Testis (tissue), 2 donors: ENCODE measurements at regions not wholly inside any gene's neighbourhood (a gene's known extent, or its start where the extent isn't known, plus 50 kb on each side); places are given as distances from the start of the nearest gene placed in this dataset.
"Not testable (repeated sequence)": the region's sequence is repeated elsewhere in the genome, so short reads cannot be mapped to it uniquely, and the experiment has no call there.

Source experiments
- DNase-seq: peaks from one replicate; pipeline ENCODE4 v3.0.0-alpha.2; 2019
- H3K27ac ChIP-seq, 2 donors: fragments of 200-600 bp; sonication (generic); one replicate each; pipeline ENCODE4 v1.5.1; 2019
- H3K27me3 ChIP-seq: fragments of 200-600 bp; sonication (generic); one replicate; pipeline ENCODE4 v1.5.1; 2019
- H3K36me3 ChIP-seq: fragments of 200-600 bp; sonication (generic); one replicate; pipeline ENCODE4 v1.5.1; 2017; ENCODE audit warnings: low read depth; ENCODE audit errors: missing control alignments
- H3K4me1 ChIP-seq: fragments of 200-600 bp; sonication (generic); one replicate; pipeline ENCODE4 v1.5.1; 2019
- H3K4me3 ChIP-seq, 2 donors: fragments of 200-600 bp; sonication (generic); one replicate each; pipeline ENCODE4 v1.5.1; 2017 to 2019
- H3K9me3 ChIP-seq: fragments of 200-600 bp; sonication (generic); one replicate; pipeline ENCODE4 v1.5.1; 2017
- POLR2A ChIP-seq: fragments of 450-650 bp; IDR thresholded peaks from one replicate; pipeline ENCODE4 v1.6.1; 2017; ENCODE audit warnings: antibody characterized with exemption, mild to moderate bottlenecking, moderate library complexity
- WGBS, 2 donors: methylation state at CpG; one replicate each; pipeline ENCODE4 v1.1.5; 2018; 5-methylcytosine and 5-hydroxymethylcytosine counted together
- intact Hi-C: fragments of 100-400 bp; cut with DNase I; formaldehyde crosslinking; loops from one replicate; pipeline ENCODE4 v1.15.1; 2023; ENCODE audit warnings: low total_unique reads
- TF ChIP-seq, protein P1 (sequence below), 3 experiments: fragments of 450-650 bp in 2 of 3; fragments of 200-600 bp in 1 of 3; sonication (generic) in 1 of 3; IDR thresholded peaks; one replicate each; pipeline ENCODE4 v1.5.1; 2016 to 2019; ENCODE audit warnings: antibody characterized with exemption in 3 of 3, mild to moderate bottlenecking in 2 of 3, moderate library complexity in 1 of 3

DNA sequence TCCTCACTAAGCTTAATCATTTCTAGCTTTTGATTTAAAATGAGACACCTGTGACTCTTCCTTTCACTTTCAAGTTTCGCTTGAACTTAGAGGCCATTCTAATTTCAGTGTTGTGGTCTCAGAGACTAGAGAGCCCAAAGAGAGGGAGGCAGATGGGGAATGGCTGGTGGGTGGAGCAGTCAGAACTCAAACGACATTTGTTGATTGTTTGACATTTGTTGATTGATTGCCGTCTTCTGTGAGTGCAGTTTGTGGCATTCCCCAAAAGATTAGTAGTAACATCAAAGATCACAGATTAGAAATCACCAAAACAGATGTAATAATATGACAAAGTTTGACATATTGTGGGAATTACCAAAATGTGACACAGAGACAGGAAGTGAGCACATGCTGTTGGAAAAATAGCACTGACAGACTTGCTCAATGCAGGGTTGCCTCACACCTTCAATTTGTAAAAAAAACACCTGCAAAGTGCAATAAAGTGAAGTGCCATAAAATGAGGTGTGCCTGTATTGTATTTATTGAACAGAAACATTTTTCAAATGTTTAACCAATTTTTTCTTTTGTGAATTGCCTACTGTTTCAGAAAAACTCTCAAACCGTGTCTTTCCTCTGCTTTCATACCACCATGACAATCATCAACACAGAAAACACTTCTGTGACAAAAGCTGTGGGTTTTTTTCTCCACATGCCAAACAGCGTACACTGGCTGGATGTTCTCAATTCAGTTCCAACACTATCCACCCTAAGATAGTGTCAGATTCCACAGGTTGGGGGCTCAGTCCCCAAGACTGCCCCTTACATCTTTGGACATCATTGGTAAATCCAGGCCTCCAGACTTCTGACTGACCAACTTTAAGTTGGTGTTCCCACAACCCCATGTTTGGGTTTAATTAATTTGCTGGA lies 376.3 kb upstream of the RGS6 start:
- WGBS, 2 donors = 82 to 84% methylated on average over 5 of the region's 5 CpGs
- intact Hi-C loops = no loop called here
- TF ChIP-seq POLR2A = no peak
- TF ChIP-seq, protein P1, sequence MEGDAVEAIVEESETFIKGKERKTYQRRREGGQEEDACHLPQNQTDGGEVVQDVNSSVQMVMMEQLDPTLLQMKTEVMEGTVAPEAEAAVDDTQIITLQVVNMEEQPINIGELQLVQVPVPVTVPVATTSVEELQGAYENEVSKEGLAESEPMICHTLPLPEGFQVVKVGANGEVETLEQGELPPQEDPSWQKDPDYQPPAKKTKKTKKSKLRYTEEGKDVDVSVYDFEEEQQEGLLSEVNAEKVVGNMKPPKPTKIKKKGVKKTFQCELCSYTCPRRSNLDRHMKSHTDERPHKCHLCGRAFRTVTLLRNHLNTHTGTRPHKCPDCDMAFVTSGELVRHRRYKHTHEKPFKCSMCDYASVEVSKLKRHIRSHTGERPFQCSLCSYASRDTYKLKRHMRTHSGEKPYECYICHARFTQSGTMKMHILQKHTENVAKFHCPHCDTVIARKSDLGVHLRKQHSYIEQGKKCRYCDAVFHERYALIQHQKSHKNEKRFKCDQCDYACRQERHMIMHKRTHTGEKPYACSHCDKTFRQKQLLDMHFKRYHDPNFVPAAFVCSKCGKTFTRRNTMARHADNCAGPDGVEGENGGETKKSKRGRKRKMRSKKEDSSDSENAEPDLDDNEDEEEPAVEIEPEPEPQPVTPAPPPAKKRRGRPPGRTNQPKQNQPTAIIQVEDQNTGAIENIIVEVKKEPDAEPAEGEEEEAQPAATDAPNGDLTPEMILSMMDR (IDR thresholded peaks at IDR 0.05) = no peak
- H3K27ac ChIP-seq = no peak overlapping the region
- H3K36me3 ChIP-seq = no peaks in the 10 kb centered on the region
- DNase-seq = no peak
- no peak overlapping the region for H3K4me3 ChIP-seq
- H3K4me1 ChIP-seq = no peaks in the 10 kb centered on the region
- H3K9me3 ChIP-seq = no peaks in the 10 kb centered on the region
- no peaks in the 10 kb centered on the region for H3K27me3 ChIP-seq

DNA sequence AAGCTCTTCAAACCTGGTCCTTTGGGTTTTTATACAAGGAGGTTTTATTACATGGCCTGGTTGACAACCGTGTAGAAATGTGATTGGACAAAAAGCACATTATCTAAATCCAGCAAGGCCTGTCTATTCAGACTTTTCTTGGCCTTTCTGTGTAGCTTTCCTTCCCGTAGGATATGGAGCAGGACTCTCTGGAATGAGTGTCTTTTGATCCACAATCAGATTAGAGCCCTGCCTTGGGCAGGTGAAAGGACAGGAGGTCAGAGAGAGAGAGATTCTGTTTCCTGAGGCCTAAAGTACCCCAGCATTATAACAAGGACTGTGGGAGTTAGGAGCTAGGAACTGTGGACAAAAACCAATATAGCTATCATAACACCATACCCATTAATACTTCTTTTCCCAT lies 375.5 kb upstream of the RGS6 start:
- H3K9me3 ChIP-seq = no peaks in the 10 kb centered on the region
- no peak overlapping the region for H3K27ac ChIP-seq
- H3K36me3 ChIP-seq = no peaks in the 10 kb centered on the region
- H3K4me3 ChIP-seq = no peak overlapping the region
- H3K27me3 ChIP-seq = no peaks in the 10 kb centered on the region
- H3K4me1 ChIP-seq = no peaks in the 10 kb centered on the region
- intact Hi-C loops = no loop called here
- TF ChIP-seq, protein P1 (IDR thresholded peaks at IDR 0.05) = no peak
- TF ChIP-seq POLR2A = no peak
- WGBS, 2 donors = 82 to 84% methylated on average over 2 of the region's 2 CpGs
- no peak for DNase-seq

DNA sequence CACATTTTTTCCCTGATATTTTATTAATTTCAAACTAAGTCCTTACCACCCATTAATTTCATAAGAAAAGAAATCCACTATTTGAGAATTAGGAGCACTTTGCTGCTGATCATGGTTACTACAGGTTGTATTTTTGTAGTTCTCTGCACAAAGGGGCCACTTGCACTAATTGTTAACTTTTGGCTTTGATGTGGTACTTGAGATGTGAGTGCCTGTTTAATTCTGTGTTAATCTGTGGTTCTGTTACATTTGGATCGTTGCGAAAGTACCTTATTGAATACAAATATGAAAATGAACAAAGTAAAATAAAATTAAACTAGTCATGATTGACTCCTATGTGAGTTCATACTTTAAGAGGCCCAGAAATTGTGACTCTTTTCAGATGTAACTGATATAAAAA lies 374.9 kb upstream of the RGS6 start:
- Histone ChIP-seq H3K27ac (no peak overlapping the region), H3K4me3 (no peak overlapping the region), H3K9me3 (no peaks in the 10 kb centered on the region), H3K27me3 (no peaks in the 10 kb centered on the region), H3K36me3 (no peaks in the 10 kb centered on the region), H3K4me1 (no peaks in the 10 kb centered on the region)
- intact Hi-C loops = no loop called here
- TF ChIP-seq, protein P1 (IDR thresholded peaks at IDR 0.05) = no peak
- TF ChIP-seq POLR2A = no peak
- DNase-seq = no peak
- 84 to 92% methylated on average over 2 of the region's 2 CpGs for WGBS, 2 donors

DNA sequence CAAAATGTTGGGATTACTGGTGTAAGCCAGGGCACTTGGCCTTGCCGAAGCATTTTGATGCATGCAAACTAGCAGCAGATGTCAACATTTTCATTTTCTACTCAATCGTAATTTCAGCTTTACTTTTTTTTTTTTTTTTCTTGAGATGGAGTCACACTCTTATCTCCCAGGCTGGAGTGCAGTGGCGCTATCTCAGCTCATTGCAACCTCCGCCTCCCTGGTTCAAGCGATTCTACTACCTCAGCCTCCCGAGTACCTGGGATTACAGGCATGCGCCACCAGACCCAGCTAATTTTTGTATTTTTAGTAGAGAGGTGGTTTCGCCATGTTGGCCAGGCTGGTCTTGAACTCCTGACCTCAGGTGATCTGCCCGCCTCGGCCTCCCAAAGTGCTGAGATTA lies 373.3 kb upstream of the RGS6 start:
- H3K27me3 ChIP-seq, DNase-seq, H3K4me1 ChIP-seq, intact Hi-C loops, H3K4me3 ChIP-seq, H3K27ac ChIP-seq, H3K36me3 ChIP-seq, H3K9me3 ChIP-seq: not testable (repeated sequence)
- 98% methylated on average over 10 of the region's 10 CpGs for WGBS, 2 donors

DNA sequence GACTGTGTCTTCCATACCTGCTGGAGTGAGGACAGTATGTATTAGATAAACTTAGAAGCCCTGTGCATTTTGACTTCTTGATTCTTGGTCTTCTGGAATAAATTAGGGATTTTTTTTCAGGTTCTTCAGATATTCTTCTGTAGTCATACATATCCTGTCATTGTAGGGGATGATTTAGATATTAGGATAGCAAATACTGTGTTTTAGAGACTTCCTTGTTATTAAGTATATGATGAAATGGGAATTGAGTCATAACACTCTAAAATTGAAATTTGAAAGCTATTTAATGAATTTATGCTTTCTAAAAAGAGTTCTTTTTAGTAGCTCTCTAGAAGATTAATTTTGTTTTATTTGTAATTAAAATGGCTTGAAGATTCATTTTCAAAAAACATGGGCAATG lies 371.5 kb upstream of the RGS6 start:
- no peak for DNase-seq
- intact Hi-C loops = no loop called here
- TF ChIP-seq POLR2A = no peak
- TF ChIP-seq, protein P1 (IDR thresholded peaks at IDR 0.05) = no peak
- Histone ChIP-seq H3K36me3 (no peaks in the 10 kb centered on the region), H3K27me3 (no peaks in the 10 kb centered on the region), H3K4me1 (no peaks in the 10 kb centered on the region), H3K9me3 (no peaks in the 10 kb centered on the region), H3K4me3 (no peak overlapping the region), H3K27ac (no peak overlapping the region)
